OCI-LY7 (cell line): ENCODE measurements at regions not wholly inside any gene's neighbourhood (a gene's known extent, or its start where the extent isn't known, plus 50 kb on each side); places are given as distances from the start of the nearest gene placed in this dataset.

Experiments
- CTCF ChIP-seq: fragments of 200-600 bp; sonication (generic); conservative IDR thresholded peaks from 2 replicates; pipeline ENCODE4 v1.5.1; 2014; ENCODE audit warnings: mild to moderate bottlenecking, antibody characterized with exemption, low read length, moderate library complexity, mixed read lengths
- EZH2phosphoT487 ChIP-seq: fragments of 200-600 bp; sonication (generic); IDR thresholded peaks from 2 replicates; pipeline ENCODE4 v1.6.1; 2018; ENCODE audit warnings: low read depth, borderline replicate concordance, mild to moderate bottlenecking, mixed run types, antibody characterized with exemption, low read length, moderate library complexity, mixed read lengths

- TF ChIP-seq CTCF (no peak), EZH2phosphoT487 (no peak)
Observed at GRCh38 chr2:223457301-223457700, 144.9 kb downstream of the SCG2 start.
